ENCODE measurements at regions not wholly inside any gene's neighbourhood (a gene's known extent, or its start where the extent isn't known, plus 50 kb on each side); places are given as distances from the start of the nearest gene placed in this dataset.
"Not testable (repeated sequence)": the region's sequence is repeated elsewhere in the genome, so short reads cannot be mapped to it uniquely, and the experiment has no call there.

DNA sequence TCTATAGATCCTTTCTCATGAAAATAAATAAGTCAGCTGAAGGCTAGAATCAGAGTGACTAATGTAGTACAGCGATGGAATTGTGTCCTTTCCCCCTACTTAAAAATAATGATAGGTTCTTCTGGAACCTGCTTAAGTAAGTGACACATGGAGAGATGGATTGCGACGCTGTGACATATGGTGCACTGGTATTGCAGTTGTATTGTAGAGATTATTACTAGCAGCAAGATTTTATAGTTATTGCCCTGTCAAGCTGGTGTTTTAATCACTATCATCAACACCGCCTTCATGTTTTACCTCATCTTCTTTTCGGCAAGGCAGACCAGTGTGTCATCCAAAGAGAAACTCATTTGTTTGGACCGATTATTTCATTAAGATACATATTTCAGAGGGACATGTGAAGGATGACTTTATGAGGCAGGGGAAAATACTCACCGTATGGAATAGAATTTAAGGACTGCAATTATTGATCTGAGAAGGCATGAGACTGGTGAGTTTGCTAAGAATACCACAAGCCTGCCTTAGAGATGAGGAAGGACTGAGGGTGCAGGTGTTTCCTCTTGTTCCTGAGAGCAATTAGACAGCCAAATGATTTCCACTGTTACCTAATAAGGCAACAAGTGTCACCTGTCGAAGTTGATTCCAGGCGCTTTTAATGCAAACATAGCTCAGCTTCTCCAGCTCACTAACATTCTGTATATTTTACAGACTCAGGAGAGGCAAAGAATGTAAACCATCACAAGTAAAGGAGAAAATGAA is 1855.5 kb downstream of the MAT2B start:
- no peak for DNase-seq

DNA sequence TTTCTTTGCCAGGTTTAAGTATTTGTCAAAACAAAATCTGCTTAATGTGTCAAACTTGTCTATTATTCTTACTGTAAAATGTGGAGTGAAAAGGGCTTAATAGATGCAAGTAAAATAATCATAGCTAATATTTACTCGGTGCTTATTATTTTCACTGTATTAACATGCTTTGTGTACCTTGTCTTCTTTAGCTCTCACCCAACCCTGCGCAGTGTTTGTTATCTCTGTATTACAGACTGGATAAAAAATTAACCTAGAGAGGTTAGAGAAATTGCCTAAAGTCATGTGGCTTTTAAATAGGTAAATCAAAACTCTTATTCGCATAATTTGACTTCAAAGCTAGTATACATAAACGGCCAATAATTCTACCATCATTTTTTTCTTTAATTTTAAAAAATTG is 1864.8 kb downstream of the MAT2B start:
- DNase-seq, result no peak

DNA sequence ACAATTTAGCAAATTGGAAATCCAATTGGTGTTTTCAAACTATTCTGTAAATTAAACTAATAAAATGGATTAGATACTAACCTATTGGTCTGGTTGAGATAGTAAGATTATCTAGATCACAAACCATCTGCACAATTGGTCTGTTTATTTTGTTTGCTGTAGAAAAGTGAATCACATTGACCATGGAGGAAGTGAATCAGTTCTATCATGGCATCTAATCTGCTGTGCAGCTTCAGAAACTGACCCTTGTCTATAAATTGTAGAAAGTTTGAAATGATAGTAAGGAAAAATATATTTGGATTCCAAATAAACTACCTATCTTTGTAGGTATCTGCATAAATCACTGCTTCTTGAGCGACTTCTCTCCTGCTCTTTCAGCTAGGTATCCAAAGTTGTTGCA is 1865.4 kb downstream of the MAT2B start:
- DNase-seq, result no peak

DNA sequence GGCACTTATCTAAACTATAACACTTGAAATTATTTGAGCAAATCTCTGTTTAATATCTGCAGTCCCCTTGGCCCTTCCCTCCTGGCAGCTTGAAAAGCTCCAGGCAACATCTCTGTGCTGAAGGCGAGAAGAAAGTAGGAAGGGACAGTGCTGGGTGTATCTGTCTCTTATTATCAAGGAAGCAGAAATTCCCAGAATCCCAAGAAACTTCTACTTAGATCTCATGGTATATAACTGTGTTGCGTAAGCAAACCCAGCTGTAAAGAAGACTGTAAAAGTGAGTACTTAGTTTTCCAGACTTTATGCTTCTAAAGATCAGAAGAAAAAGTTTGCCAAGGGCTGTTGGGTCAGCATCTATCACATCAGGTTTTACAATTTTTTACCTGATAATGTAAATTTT is 1869.8 kb downstream of the MAT2B start:
- no peak for DNase-seq

DNA sequence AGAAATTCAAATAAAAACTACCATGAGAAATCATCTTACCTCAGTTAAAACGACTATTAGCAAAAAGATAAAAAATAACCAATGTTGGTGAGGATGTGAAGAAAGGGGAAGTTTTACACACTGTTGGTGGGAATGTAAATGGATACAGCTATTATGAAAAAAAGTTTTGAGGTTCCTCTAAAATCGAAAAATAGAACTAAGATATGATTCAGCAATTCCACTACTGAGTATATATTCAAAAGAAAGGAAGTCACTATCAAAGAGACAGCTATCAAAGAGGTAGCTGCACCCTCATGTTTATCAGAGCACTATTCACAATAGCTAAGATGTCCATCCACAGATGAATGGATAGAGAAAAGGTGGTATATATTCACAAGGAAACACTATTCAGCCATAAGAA is 1888.4 kb downstream of the MAT2B start:
- no peak for DNase-seq

DNA sequence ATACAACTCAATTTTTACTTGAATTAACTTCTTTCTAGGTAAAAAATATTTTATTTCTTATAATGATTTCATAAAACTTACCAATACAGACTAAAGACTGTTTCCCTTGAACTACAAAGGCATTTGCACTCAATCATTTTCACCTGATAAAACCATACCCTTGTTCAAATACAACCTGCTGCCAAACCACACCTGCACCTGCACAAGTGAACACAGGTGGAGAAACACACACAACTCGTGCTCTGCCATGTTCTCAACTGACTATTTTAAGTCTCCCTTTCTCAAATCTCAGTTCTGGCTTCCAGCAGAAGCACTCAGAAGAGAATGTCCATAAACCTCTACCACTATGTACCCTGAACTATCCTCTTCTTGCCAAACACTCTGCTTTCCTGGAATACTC is 1892.1 kb downstream of the MAT2B start:
- DNase-seq, result no peak

DNA sequence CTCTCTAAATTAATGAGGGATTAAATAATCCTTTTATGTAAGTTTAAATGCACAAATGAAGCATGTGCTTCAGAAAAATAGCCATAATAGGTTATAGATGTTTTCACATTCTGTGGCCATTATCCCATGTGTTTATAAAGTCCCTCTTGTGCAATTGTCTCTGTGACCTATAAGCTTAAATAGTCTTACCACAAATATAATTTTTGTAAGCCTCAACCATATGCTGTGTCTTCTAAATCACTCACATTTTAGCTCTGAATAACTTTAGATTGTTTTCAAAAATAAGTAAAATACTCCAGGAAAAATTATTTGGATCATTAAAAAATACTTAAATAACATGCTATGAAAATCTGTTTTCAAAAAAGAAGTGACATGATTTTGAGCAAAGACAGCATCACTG is 1894.7 kb downstream of the MAT2B start:
- no peak for DNase-seq

DNA sequence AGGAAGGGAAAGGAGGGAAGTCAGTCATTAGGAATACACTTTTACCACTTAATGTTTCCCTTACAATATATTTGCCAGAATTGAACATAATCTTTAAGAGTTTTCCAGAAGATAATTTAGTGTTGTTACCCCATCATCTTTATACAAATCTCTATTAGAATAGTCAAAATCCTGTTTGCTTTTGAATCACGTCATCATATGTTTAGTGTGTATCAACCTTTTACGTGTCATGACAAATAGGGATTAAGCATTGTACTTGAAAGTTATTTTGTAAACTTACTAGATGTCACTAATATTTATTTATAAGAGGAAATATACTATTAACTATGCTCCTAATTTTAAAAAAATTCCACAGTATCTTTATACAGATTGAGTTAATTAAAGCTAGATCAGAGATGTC is 1899.5 kb downstream of the MAT2B start:
- no peak for DNase-seq

DNA sequence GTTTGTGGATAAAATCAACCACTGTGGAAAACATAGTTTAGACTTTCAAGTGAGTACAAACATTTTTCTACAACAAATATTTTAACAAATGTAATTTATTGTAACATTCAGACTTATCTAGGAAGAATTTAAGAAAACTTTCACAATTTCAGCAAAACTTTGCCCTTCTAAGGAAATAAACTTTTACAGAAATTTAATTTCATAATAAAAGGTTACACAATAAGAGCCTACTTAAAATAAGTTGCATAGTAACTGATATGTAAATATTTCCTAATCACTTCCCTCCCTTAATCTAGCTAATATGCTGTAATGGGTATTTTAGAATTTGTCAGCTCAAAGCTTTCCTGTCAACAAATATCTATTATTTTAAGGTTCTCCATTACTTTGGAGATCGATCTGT is 1899.9 kb downstream of the MAT2B start:
- DNase-seq, result no peak

DNA sequence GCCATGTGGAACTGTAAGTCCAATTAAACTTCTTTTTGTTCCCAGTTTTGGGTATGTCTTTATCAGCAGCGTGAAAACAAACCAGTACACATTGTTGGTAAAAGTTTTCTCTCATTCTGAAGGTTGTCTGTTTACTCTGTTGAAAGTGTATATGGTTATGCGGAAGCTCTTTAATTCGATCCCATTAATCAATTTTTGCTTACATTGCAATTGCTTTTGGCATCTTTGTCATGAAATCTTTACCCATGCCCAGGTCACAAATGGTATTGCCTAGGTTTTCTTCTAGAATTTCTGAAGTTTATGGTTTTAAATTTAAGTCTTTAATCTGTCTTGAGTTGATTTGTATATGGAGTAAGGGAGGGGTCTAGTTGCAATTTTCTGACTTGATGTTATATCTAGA is 1901.9 kb downstream of the MAT2B start:
- DNase-seq, result no peak

DNA sequence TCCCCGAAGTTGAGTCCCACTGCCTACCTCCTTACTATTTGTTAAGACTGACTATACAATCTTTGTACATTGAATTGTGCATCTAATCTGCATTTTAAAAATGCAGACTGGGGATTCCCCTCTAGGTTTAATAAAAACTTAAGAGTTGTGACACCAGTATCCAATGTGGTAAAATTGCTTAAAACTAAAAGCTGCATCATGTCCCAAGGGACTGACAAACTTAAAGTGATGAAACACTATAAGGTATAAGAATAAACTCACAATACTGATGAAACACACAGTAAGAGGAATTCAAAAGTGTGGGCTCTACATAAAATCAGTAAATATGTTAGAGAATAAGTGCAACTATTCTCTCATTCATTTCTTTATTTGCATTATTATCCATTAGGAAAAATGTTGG is 1905.1 kb downstream of the MAT2B start:
- no peak for DNase-seq

DNA sequence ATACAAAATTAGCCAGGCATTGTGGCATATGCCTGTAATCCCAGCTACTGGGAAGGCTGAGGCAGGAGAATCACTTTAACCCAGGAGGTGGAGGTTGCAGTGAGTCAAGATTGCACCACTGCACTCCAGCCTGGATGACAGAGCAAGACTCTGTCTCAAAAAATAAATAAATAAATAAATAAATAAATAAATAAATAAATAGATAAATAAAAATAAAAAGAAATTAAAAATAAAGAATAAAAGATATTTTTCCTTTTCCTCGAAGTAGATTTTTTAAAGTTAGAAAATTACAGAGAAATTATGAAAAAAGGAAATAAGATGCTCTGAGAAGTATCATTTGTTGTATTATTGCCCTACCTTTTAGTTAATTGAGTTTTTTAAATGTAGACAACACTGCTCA is 1906.1 kb downstream of the MAT2B start:
- DNase-seq, result not testable (repeated sequence)

DNA sequence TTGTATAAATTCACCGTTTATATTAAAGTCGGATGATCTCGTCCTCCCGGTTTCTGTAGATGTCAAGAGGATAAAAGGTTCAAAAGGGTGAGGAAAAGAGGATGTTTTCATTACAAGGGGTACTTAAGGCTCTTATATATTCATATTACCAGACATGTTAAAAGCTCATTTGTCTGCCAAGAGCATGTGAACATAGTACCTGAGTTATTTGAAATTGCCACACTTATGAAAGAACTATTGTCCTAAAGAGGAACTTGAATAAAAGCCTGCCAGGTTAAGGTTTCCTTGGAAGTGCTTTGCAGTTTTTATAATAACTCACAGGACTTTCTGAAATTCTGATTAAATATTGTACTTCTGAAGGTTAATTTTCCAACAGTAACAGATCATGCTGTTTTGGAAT is 1915.1 kb downstream of the MAT2B start:
- no peak for DNase-seq

DNA sequence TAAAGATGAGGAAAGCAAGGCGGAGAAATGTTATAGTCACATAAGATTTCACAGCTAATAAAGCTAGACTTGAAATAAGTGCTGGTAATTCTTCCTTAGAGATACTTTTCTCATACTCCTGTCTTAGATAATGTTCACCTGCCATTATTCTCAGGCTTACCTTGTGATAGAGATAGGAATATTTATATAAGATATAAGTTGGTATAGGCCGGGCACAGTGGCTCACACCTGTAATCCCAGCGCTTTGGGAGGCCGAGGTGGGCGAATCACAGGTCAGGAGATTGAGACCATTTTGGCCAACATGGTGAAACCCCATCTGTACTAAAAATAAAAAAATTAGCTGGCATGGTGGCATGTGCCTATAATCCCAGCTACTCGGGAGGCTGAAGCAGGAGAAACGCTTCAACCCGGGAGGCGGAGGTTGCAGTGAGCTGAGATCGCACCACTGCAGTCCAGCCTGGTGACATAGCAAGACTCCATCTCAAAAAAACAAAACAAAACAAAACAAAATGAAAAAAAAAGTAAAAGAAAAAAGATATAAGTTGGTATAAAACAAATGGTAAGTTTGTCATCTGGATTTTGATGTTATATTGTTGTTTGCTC is 1918.4 kb downstream of the MAT2B start:
- no peak for DNase-seq

DNA sequence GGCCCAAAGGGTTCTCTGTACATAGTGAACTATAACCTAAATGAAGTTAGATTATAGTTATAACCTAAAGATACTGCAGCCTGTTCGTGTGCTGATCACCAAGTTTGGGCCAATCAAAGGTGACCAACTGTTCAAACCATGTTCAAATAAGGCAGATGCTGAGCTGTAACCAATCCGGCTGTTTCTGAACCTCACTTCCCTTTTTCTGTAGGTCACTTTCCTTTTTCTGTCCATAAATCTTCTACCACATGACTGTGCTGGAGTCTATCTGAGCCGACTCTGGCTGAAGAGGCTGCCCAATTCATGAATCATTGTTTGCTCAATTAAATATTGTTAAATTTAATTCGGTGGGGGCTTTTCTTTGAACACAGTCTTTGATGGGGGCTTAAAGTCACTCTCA is 1920.2 kb downstream of the MAT2B start:
- DNase-seq, result no peak

DNA sequence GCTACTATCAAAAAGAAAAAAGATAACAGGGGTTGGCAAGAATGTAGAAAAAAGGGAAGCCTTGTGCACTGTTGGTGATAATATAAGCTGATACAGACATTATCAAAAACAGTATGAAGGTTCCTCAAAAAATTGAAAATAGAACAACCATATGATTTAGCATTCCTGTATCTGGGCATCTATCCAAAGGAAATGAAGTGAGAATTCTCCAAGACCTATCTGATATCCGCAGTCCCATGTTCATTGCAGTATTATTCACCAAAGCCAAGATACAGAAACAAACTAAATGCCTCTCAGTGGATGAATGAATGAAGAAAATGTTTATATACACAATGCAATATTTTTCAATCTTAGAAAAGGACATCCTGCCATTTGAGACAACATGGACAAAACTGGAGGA is 1943.3 kb downstream of the MAT2B start:
- DNase-seq, result no peak

DNA sequence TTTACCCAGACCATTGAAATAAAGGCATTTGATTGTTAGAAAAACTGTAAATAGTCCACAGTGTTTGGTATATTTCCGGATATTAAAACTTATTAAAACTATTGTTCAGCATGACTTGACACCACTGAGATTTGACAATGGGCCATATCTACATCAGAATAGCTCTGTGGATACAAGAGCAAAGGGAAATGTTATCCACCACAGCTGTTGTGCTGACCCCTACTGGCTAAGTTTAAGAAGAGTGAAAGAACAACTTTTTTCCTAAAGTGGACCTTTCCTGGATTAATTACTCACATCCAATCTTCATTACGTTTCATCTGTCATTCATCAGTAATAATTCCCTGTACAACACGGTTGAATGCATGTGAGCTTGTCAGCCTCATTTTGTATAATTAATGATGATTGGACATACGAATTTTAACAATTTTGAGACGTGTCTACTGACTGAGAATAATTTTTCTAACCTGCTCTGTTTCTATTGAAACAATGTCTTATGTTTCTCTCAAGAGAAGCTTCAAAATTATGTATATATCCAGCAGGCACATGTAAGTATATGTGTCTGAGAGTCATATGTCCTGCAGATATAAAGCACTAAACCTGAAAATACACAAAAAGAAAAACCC is 1952.6 kb downstream of the MAT2B start:
- no peak for DNase-seq

DNA sequence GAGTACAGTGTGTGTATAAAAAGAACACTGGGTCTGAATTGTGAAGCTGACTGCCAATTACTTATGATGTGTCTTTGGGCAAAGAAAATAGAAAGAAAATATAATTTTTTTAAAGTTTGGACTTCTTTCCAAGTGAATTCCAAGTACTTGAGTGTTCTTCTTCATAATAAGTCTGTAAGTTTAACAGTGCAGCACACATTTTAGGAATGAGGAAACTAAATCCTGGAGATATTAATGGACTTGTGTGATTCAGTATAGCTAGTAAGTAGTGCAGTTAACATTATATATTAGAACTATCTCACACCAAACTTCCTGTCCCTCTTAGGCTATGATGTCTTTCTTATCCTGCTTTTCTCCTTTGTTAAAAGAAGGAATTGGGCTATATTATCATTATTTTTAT is 1953.8 kb downstream of the MAT2B start:
- DNase-seq, result no peak

DNA sequence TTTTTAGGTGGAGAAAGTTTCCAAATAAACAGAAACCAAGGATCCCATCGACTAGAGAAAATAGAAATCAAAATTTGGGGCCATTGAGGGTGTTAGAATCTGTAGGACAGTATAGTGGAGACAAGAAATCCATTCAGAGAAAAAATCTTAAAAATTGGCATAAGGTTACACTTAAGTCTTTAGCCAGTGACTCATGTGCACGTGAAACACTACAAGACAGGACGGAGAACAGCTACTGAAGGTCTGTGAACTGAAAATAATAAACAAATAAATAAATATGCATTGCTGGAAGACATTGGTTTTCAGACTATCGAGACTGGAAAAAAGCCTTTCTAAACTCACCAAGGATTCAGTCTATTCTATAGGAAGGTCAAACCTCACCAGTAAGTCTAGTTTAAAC is 1955.5 kb downstream of the MAT2B start:
- no peak for DNase-seq

DNA sequence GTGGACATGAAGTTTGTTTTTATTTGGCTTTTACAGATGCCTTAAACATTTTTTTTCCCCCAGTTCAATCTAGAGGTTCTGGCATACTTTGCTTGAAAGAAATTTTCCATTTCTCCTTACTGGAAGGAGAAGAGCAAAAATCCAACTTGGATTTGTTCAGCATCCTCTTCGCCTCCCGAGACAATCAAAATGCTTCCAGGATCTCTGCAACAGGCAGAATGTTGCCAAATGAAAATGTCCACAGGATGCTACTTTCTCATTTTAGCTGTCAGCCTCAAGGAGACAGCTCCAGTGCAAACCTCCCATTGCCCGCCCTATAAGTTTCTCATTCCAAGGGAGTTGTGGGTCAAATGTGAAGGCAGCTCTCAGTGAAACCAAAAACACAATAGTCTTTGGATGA is 1972.1 kb downstream of the MAT2B start:
- DNase-seq, result no peak

DNA sequence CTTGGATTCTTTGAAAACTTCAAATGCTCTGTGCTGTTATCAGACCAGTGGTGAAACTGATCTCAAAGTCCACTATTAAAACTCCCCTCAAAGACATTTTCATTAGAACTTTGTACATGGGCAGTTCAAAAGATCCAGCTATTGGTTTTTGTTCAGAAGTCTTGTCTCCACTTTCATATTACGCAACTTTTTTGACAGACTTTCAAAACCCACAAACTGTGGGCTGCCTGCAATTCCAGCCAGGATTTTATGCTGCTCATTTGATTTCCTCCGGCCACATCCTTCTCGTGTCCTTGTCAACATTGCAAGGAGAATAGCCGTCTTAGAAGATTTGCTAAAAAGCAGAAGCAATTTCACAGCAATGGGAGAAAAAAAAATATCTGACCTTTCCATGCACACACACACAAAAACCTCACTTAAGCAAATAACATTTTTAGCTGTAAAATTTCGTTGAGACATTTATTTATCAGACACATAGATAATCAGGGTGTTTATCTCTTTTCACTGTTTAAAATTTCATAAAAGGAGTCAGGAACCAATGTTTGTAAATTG is 1990.5 kb downstream of the MAT2B start:
- DNase-seq, result no peak

DNA sequence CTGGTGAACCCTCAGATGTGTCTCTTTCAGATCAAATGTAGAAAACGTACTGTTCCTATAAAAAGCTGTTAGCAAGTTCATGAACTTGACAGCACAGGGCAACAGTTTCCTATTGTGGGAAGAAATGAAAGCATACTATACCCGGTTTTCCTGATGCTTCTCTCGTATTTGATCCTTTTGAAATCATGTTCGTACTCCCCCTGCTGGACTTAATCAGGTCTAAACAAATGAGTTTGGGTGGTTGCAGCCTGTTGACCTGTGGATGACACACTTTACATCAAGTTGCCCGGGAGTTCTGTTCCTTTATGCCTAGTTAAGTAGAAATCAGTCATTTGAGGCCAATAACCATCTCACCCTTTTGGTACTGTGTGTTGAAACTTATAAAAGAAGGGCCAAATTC is 1992.3 kb downstream of the MAT2B start:
- DNase-seq, result no peak

DNA sequence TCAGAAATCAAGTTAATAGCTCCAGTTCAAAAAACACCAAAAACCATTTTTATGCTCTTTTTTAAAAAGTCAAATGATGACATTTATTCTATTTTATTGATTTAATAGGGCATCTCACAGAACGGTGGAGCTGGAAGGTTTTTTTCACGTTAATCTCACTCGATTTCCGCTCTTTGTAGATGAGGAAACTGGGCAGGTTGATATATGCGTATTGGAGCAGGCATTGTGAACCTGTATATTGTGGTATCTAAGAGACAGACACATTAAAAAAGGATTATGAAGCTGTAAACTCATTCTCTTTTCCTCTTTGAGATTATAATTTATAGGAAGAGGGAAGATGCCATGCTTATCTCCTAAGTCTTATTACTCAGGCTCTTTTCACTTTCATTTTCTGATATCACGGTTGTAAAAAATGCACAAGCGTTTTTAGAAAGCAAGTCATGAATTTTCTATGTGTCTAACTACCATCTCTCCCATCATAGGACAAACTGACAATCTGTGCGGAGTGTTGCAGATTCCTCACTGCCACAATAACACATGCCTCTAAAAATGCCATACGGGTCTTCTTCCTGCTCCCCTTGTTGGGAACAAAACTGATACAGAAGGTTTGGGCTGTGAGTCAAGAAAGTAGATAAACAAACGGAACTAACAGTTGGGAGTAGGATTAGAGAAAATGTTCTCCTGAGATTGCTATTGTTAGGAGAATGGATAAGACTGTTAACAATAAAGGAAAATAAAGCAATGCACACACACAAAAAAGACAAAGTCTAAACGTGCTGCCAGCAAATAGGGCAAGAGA is 1997.7 kb downstream of the MAT2B start:
- DNase-seq, result no peak
